GM18519 (cell line): ENCODE measurements at regions not wholly inside any gene's neighbourhood (a gene's known extent, or its start where the extent isn't known, plus 50 kb on each side); places are given as distances from the start of the nearest gene placed in this dataset.
"Not testable (repeated sequence)": the region's sequence is repeated elsewhere in the genome, so short reads cannot be mapped to it uniquely, and the experiment has no call there.

Source experiments
- ATAC-seq: cut with Tn5 transposase; IDR thresholded peaks from one replicate; pipeline ENCODE4 v1.9.1; 2021; ENCODE audit warnings: mild to moderate bottlenecking, moderate library complexity; ENCODE audit not compliant: unreplicated experiment, low FRiP score

- ATAC-seq, result no peak
Observed at GRCh38 chr5:25412116-25412661, 767.4 kb upstream of the CDH10 start.

GRCh38 chr5:25407365-25407764 lies 762.6 kb upstream of the CDH10 start:
- not testable (repeated sequence) for ATAC-seq

- no peak for ATAC-seq
Observed at GRCh38 chr5:25405850-25406249, 761.1 kb upstream of the CDH10 start.

GRCh38 chr5:25399878-25400480 lies 755.2 kb upstream of the CDH10 start:
- no peak for ATAC-seq

GRCh38 chr5:25393957-25394356 lies 749.2 kb upstream of the CDH10 start:
- ATAC-seq, result no peak

GRCh38 chr5:25393256-25393655 lies 748.5 kb upstream of the CDH10 start:
- no peak for ATAC-seq

GRCh38 chr5:25387953-25388352 lies 743.2 kb upstream of the CDH10 start:
- no peak for ATAC-seq

- ATAC-seq, result no peak
Observed at GRCh38 chr5:25362799-25363198, 718.0 kb upstream of the CDH10 start.

GRCh38 chr5:25358919-25359318 lies 714.1 kb upstream of the CDH10 start:
- no peak for ATAC-seq

- ATAC-seq, result no peak
Observed at GRCh38 chr5:25357605-25358004, 712.8 kb upstream of the CDH10 start.

- no peak for ATAC-seq
Observed at GRCh38 chr5:25349746-25350145, 705.0 kb upstream of the CDH10 start.

GRCh38 chr5:25345240-25345771 lies 700.5 kb upstream of the CDH10 start:
- ATAC-seq, result no peak

GRCh38 chr5:25339541-25339940 lies 694.8 kb upstream of the CDH10 start:
- no peak for ATAC-seq

- no peak for ATAC-seq
Observed at GRCh38 chr5:25334350-25334749, 689.6 kb upstream of the CDH10 start.

- ATAC-seq, result no peak
Observed at GRCh38 chr5:25330721-25331120, 685.9 kb upstream of the CDH10 start.

- no peak for ATAC-seq
Observed at GRCh38 chr5:25327172-25327571, 682.4 kb upstream of the CDH10 start.

- no peak for ATAC-seq
Observed at GRCh38 chr5:25301836-25302235, 657.1 kb upstream of the CDH10 start.

GRCh38 chr5:25295067-25295466 lies 650.3 kb upstream of the CDH10 start:
- no peak for ATAC-seq

GRCh38 chr5:25289766-25290165 lies 645.0 kb upstream of the CDH10 start:
- not testable (repeated sequence) for ATAC-seq

- ATAC-seq, result no peak
Observed at GRCh38 chr5:25286319-25286718, 641.5 kb upstream of the CDH10 start.

GRCh38 chr5:25285136-25285535 lies 640.4 kb upstream of the CDH10 start:
- no peak for ATAC-seq

GRCh38 chr5:25263507-25263906 lies 618.7 kb upstream of the CDH10 start:
- ATAC-seq, result not testable (repeated sequence)
